Glutamatergic neuron (in vitro differentiated cells): ENCODE measurements at regions not wholly inside any gene's neighbourhood (a gene's known extent, or its start where the extent isn't known, plus 50 kb on each side); places are given as distances from the start of the nearest gene placed in this dataset.

Experiments used
- DNase-seq: peaks from one replicate; pipeline ENCODE4 v3.0.0; 2022
- H3K27ac Mint-ChIP-seq: one replicate; pipeline ENCODE4 v1.8.0; 2020; ENCODE audit warnings: mild to moderate bottlenecking, mixed read lengths, inconsistent platforms; ENCODE audit not compliant: unreplicated experiment
- H3K27me3 Mint-ChIP-seq: one replicate; pipeline ENCODE4 v1.8.0; 2020; ENCODE audit warnings: mild to moderate bottlenecking, moderate library complexity, mixed read lengths, inconsistent platforms; ENCODE audit not compliant: unreplicated experiment
- H3K36me3 Mint-ChIP-seq: one replicate; pipeline ENCODE4 v1.8.0; 2020; ENCODE audit warnings: mild to moderate bottlenecking, mixed read lengths, inconsistent platforms; ENCODE audit not compliant: unreplicated experiment
- H3K4me1 Mint-ChIP-seq: one replicate; pipeline ENCODE4 v1.8.0; 2020; ENCODE audit warnings: mild to moderate bottlenecking, low read depth, mixed read lengths, inconsistent platforms; ENCODE audit not compliant: unreplicated experiment
- H3K4me3 Mint-ChIP-seq: one replicate; pipeline ENCODE4 v1.8.0; 2020; ENCODE audit warnings: mild to moderate bottlenecking, mixed read lengths, inconsistent platforms; ENCODE audit not compliant: unreplicated experiment
- H3K9me3 Mint-ChIP-seq: one replicate; pipeline ENCODE4 v1.8.0; 2020; ENCODE audit warnings: mild to moderate bottlenecking, moderate library complexity, mixed read lengths, inconsistent platforms; ENCODE audit not compliant: unreplicated experiment
- TF ChIP-seq, protein P1 (sequence below): fragments of 200-600 bp; sonication (generic); IDR thresholded peaks from one replicate; pipeline ENCODE4 v1.5.0; 2021; ENCODE audit not compliant: partially characterized antibody, unreplicated experiment

DNA sequence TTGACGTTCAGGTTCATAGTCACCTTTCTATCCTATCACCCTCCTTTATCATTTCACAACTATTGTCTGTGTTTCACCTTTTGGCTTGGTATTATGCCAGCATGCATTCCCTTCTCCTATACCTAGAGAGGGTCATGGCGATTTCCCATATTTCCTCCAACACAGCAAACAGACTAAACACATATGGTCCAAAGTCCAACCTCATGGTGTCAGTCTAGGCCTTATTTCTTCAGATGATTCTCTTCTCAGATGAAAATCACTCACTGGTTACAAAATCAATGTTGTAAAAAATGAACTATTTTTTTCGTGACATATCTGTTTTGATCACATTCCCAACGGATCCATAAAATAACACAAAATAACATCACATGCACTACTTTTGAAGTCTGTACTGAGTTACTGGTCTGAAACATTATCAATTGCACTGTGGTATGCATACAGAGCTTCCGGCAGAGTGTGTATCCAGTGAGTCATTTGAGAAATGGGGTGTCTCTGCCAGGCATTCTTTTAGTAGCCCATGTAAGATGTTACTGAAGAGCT lies 204.8 kb upstream of the GALNT5 start:
- Mint-ChIP-seq H3K27ac (no peak overlapping the region), H3K4me3 (no peak overlapping the region), H3K9me3 (peaks cover 2% of the 10 kb centered on the region), H3K27me3 (peaks cover 2% of the 10 kb centered on the region), H3K4me1 (peaks cover 18% of the 10 kb centered on the region), H3K36me3 (no peaks in the 10 kb centered on the region)
- DNase-seq, result no peak
- TF ChIP-seq, protein P1, sequence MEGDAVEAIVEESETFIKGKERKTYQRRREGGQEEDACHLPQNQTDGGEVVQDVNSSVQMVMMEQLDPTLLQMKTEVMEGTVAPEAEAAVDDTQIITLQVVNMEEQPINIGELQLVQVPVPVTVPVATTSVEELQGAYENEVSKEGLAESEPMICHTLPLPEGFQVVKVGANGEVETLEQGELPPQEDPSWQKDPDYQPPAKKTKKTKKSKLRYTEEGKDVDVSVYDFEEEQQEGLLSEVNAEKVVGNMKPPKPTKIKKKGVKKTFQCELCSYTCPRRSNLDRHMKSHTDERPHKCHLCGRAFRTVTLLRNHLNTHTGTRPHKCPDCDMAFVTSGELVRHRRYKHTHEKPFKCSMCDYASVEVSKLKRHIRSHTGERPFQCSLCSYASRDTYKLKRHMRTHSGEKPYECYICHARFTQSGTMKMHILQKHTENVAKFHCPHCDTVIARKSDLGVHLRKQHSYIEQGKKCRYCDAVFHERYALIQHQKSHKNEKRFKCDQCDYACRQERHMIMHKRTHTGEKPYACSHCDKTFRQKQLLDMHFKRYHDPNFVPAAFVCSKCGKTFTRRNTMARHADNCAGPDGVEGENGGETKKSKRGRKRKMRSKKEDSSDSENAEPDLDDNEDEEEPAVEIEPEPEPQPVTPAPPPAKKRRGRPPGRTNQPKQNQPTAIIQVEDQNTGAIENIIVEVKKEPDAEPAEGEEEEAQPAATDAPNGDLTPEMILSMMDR, result no peak

DNA sequence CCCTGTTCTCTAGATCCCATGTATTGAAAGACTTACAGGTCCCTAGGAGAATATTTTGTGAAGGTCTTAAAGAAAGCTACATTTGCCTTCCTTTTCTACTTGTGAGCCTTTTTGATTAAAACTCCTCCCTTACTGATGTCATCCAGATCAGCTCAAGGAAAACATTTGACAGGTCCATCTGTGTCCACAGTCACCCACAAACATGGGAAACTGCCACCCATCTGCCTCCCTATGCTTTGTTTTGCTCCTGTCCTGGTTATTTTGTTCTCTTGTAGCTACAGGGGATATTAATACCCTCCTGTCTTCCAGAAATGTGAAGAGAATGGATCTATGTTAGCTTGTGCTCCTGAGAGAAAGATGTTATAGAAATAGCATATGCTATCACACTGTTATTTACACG lies 203.6 kb upstream of the GALNT5 start:
- H3K4me3 Mint-ChIP-seq, result peak overlapping the region; percentile 18
- peak overlapping the region; percentile 95 for H3K27ac Mint-ChIP-seq
- peaks cover 2% of the 10 kb centered on the region for H3K27me3 Mint-ChIP-seq
- peak; percentile 21 for DNase-seq
- H3K36me3 Mint-ChIP-seq, result no peaks in the 10 kb centered on the region
- peaks cover 20% of the 10 kb centered on the region for H3K4me1 Mint-ChIP-seq
- H3K9me3 Mint-ChIP-seq, result peaks cover 2% of the 10 kb centered on the region
- TF ChIP-seq, protein P1, result no peak

DNA sequence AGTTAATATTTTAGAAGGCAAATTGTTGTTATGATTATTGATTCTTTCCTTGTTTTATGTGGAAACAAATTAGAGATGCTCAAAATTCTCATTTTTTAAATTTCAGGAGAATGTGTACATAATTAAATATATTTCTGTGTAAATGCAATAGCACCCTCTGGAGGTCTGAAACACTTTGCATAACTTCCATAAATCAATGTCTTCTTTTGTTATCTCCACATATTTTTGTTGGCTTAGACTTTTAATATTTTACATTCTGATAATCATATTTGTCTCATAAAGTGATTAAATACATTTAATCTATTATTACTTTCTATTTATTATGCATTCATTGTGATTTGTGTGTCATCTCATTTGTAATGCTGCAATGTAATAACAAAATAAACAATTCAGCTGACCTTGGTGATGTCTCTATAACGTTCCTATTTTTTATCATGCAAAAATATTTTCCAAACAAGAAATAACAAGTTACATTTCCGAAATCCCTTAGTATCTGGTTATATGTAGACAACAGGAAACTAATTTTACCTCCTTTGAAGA lies 201.8 kb upstream of the GALNT5 start:
- Mint-ChIP-seq H3K4me1 (peaks cover 20% of the 10 kb centered on the region), H3K27me3 (peaks cover 2% of the 10 kb centered on the region), H3K4me3 (no peak overlapping the region), H3K9me3 (peaks cover 2% of the 10 kb centered on the region), H3K36me3 (no peaks in the 10 kb centered on the region), H3K27ac (no peak overlapping the region)
- TF ChIP-seq, protein P1, result peak; percentile 56
- DNase-seq, result no peak

DNA sequence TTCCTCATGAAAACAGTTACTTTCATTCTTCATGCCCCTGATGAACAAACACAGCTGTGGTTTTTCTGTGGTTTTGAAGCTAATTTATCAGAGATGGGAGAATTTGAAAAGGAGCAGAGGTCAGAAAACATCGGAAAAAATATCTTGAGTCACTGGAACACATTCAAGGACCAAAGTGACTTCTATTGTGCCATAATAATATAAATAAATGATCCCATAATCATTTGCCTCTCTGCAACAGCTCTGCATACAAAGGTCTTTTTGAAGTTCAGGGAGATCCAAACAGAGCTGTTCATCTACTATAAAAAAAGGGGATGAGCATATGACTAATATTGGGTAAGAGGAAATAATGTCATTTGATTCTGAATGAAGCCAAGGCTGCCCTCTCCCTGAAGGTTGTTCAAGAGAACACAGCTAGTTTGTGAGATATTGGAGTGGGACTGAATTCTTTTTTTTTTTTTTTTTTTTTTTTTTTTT lies 201.3 kb upstream of the GALNT5 start:
- no peak overlapping the region for H3K27ac Mint-ChIP-seq
- peaks cover 2% of the 10 kb centered on the region for H3K27me3 Mint-ChIP-seq

DNA sequence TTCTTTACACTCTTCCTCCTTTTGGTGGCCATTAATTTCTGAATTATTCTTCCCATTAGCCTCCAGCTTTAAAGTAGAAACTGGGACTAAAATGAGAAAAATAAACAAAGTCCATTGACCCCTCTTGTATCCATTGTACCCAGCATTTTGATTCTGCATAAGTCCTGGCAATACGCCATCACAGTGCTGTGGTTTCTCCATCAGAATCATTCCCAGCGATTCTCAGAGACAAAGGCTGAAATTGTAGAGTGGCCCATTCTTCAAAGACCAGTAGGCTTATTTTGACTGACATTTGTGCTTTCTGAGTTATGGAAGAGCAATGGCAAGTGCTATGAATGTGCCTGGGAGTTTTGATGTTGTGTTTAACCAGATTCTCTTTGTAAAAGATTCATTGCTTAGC lies 199.3 kb upstream of the GALNT5 start:
- no peak overlapping the region for H3K27ac Mint-ChIP-seq
- TF ChIP-seq, protein P1, result no peak
- no peak overlapping the region for H3K4me3 Mint-ChIP-seq
- peaks cover 16% of the 10 kb centered on the region for H3K4me1 Mint-ChIP-seq
- no peak for DNase-seq
- H3K36me3 Mint-ChIP-seq, result no peaks in the 10 kb centered on the region
- peaks cover 2% of the 10 kb centered on the region for H3K9me3 Mint-ChIP-seq
- peaks cover 2% of the 10 kb centered on the region for H3K27me3 Mint-ChIP-seq

More for the DNA sequence above, 201.3 kb upstream of the GALNT5 start:
- Mint-ChIP-seq H3K4me1 (peaks cover 20% of the 10 kb centered on the region), H3K9me3 (peaks cover 2% of the 10 kb centered on the region), H3K4me3 (no peak overlapping the region), H3K36me3 (no peaks in the 10 kb centered on the region)
- TF ChIP-seq, protein P1, result no peak
- DNase-seq, result no peak
